ENCODE measurements at regions not wholly inside any gene's neighbourhood (a gene's known extent, or its start where the extent isn't known, plus 50 kb on each side); places are given as distances from the start of the nearest gene placed in this dataset.

- no peaks in the 10 kb centered on the region for H3K27me3 ChIP-seq (ENCODE audit: insufficient read depth)
- no peak overlapping the region for H3K4me2 ChIP-seq
- H3F3A ChIP-seq (replicated peaks; ENCODE audit: insufficient read depth), result no peaks in the 10 kb centered on the region
- H3K27ac ChIP-seq (ENCODE audit: low read depth in 2 of 2, low read length in 1 of 2), result no peak overlapping the region
- peaks cover 8% of the 10 kb centered on the region; the same call in 1 of the 2 replicates for H4K20me1 ChIP-seq (ENCODE audit: insufficient read depth)
- no peaks in the 10 kb centered on the region for H3K36me3 ChIP-seq (replicated peaks in 1 of 2; ENCODE audit: control insufficient read depth in 1 of 2, insufficient read depth in 2 of 2, low read length in 1 of 2)
- no peak overlapping the region for H3K4me3 ChIP-seq (ENCODE audit: low read depth in 2 of 2, low read length in 1 of 2)
- H3K9me2 ChIP-seq, result no peaks in the 10 kb centered on the region
- peaks cover 0 to 5% of the 10 kb centered on the region in 2 experiments; a peak in 1 of 4 replicates for H3K4me1 ChIP-seq (ENCODE audit: control insufficient read depth in 1 of 2, insufficient read depth in 2 of 2, low read depth in 1 of 2, low read length in 1 of 2)
- no peak for DNase-seq
- ChIA-PET CTCF (interaction anchor here (1.2 to 1.4 kb wide), 3 partner anchors 10 to 64 kb away, joined by 3 to 4 read pairs (median 4); no protein-coding TSS in a partner anchor), POLR2A (no interaction called here)
- no peak overlapping the region for H3K9ac ChIP-seq
- no peak overlapping the region for H2AFZ ChIP-seq (ENCODE audit: low read depth)
- no peaks in the 10 kb centered on the region for H3K9me3 ChIP-seq
- WGBS (ENCODE audit: low lambda C conversion rate), result 91% methylated on average over 16 of the region's 28 CpGs
- no peaks in the 10 kb centered on the region for H3K79me2 ChIP-seq (ENCODE audit: insufficient read depth)
- TF ChIP-seq ZBTB33 (IDR thresholded peaks at IDR 0.05; ENCODE audit: borderline replicate concordance, low read depth) (no peak), ELF1 (IDR thresholded peaks at IDR 0.05) (no peak), USF2 (IDR thresholded peaks at IDR 0.05; ENCODE audit: borderline replicate concordance, low read depth, low read length) (no peak), REST (IDR thresholded peaks at IDR 0.05; ENCODE audit: low read depth, low read length) (no peak), FOSL2 (IDR thresholded peaks at IDR 0.05; ENCODE audit: borderline replicate concordance, low read depth) (no peak), FOXJ3 (CRISPR knock-in tag; IDR thresholded peaks at IDR 0.05) (no peak), GABPA (IDR thresholded peaks at IDR 0.05; ENCODE audit: low read depth) (no peak), TCF12 (IDR thresholded peaks at IDR 0.05) (no peak), RCOR1 (IDR thresholded peaks at IDR 0.05; ENCODE audit: low read length) (no peak), MXI1 (IDR thresholded peaks at IDR 0.05; ENCODE audit: low read depth, low read length) (no peak), RFX5 (IDR thresholded peaks at IDR 0.05; ENCODE audit: low read length) (no peak), RAD21 (IDR thresholded peaks at IDR 0.05; ENCODE audit: low read length) (no peak), TEAD4 (IDR thresholded peaks at IDR 0.05; ENCODE audit: borderline replicate concordance, insufficient read depth) (no peak), EZH2phosphoT487 (IDR thresholded peaks at IDR 0.05; ENCODE audit: borderline replicate concordance, low read depth) (no peak)
- TF ChIP-seq, protein P1, sequence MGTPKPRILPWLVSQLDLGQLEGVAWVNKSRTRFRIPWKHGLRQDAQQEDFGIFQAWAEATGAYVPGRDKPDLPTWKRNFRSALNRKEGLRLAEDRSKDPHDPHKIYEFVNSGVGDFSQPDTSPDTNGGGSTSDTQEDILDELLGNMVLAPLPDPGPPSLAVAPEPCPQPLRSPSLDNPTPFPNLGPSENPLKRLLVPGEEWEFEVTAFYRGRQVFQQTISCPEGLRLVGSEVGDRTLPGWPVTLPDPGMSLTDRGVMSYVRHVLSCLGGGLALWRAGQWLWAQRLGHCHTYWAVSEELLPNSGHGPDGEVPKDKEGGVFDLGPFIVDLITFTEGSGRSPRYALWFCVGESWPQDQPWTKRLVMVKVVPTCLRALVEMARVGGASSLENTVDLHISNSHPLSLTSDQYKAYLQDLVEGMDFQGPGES (IDR thresholded peaks at IDR 0.05; ENCODE audit: low read depth, low read length), result no peak
Measured at GRCh38 chr16:85485379-85485778, 127.7 kb upstream of the GSE1 start.
